ENCODE measurements at regions not wholly inside any gene's neighbourhood (a gene's known extent, or its start where the extent isn't known, plus 50 kb on each side); places are given as distances from the start of the nearest gene placed in this dataset.

GRCh38 chr5:158458086-158458485, 599.1 kb upstream of the CLINT1 start:
- no peak for DNase-seq
- no peaks in the 10 kb centered on the region for H3K36me3 ChIP-seq
- H3K27me3 ChIP-seq: no peaks in the 10 kb centered on the region
- no peak overlapping the region for H3K4me3 ChIP-seq
- TF ChIP-seq EP300 (IDR thresholded peaks at IDR 0.05): no peak
- no peak overlapping the region for H3K27ac ChIP-seq
- peaks cover 0 to 7% (median 0%) of the 10 kb centered on the region in 4 donors for H3K4me1 ChIP-seq
- H3K9me3 ChIP-seq: no peaks in the 10 kb centered on the region
- 67 to 77% (median 70%) methylated on average over 2 of the region's 2 CpGs for WGBS, 5 donors
- intact Hi-C loops (cut with DNase I; ENCODE audit: low total_unique reads): no loop called here

GRCh38 chr5:158456756-158457155, 597.8 kb upstream of the CLINT1 start:
- TF ChIP-seq CTCF (IDR thresholded peaks at IDR 0.05): no peak
- no peak for TF ChIP-seq POLR2A (IDR thresholded peaks at IDR 0.05)
- no peak for TF ChIP-seq EP300 (IDR thresholded peaks at IDR 0.05)
- TF ChIP-seq POLR2AphosphoS5 (IDR thresholded peaks at IDR 0.05): no peak
- DNase-seq: no peak
- Histone ChIP-seq H3K27ac (no peak overlapping the region), H3K27me3 (no peaks in the 10 kb centered on the region), H3K36me3 (no peaks in the 10 kb centered on the region), H3K4me3 (no peak overlapping the region), H3K4me1 (peaks cover 0 to 7% (median 0%) of the 10 kb centered on the region in 4 donors), H3K9me3 (no peaks in the 10 kb centered on the region)
- intact Hi-C loops (cut with DNase I; ENCODE audit: low total_unique reads): no loop called here
- WGBS, 5 donors: 24 to 52% (median 43%) methylated on average over 1 of the region's 1 CpG

GRCh38 chr5:158456241-158456640, 597.3 kb upstream of the CLINT1 start:
- TF ChIP-seq EP300 (IDR thresholded peaks at IDR 0.05) (no peak), CTCF (IDR thresholded peaks at IDR 0.05) (no peak), POLR2AphosphoS5 (IDR thresholded peaks at IDR 0.05) (no peak), POLR2A (IDR thresholded peaks at IDR 0.05) (no peak)
- Histone ChIP-seq H3K4me1 (peaks cover 0 to 2% (median 0%) of the 10 kb centered on the region in 4 donors), H3K27me3 (no peaks in the 10 kb centered on the region), H3K4me3 (no peak overlapping the region), H3K27ac (no peak overlapping the region), H3K36me3 (no peaks in the 10 kb centered on the region), H3K9me3 (no peaks in the 10 kb centered on the region)
- intact Hi-C loops (cut with DNase I; ENCODE audit: low total_unique reads): no loop called here
- 61 to 76% (median 66%) methylated on average over 3 of the region's 3 CpGs for WGBS, 5 donors
- no peak for DNase-seq

- intact Hi-C loops (cut with DNase I; ENCODE audit: low total_unique reads): no loop called here
- DNase-seq: no peak
- no peak for TF ChIP-seq POLR2AphosphoS5 (IDR thresholded peaks at IDR 0.05)
- TF ChIP-seq POLR2A (IDR thresholded peaks at IDR 0.05): no peak
- TF ChIP-seq EP300 (IDR thresholded peaks at IDR 0.05): no peak
- no peak for TF ChIP-seq CTCF (IDR thresholded peaks at IDR 0.05)
- Histone ChIP-seq H3K4me3 (no peak overlapping the region), H3K9me3 (no peaks in the 10 kb centered on the region), H3K27ac (no peak overlapping the region), H3K27me3 (no peaks in the 10 kb centered on the region), H3K36me3 (no peaks in the 10 kb centered on the region), H3K4me1 (no peaks in the 10 kb centered on the region)
- 80 to 87% (median 83%) methylated on average over 13 of the region's 13 CpGs for WGBS, 5 donors
These were observed 593.2 kb upstream of the CLINT1 start for GRCh38 chr5:158451993-158452672.
